HL-60 (cell line): ENCODE measurements at regions not wholly inside any gene's neighbourhood (a gene's known extent, or its start where the extent isn't known, plus 50 kb on each side); places are given as distances from the start of the nearest gene placed in this dataset.

Experiments used
- DNase-seq, 2 experiments: peaks; one replicate each; pipeline ENCODE4 v3.0.0-alpha.2; 2010 to 2020; ENCODE audit warnings: low read depth in 1 of 2, low spot score in 1 of 2
- H3K27ac ChIP-seq: fragments of 250-450 bp; sonication (Bioruptor Pico); replicated peaks from 2 replicates; pipeline ENCODE4 v1.5.1; 2020; ENCODE audit warnings: mild to moderate bottlenecking, moderate library complexity
- H3K27me3 ChIP-seq: fragments of 250-450 bp; sonication (Bioruptor Pico); 2 replicates; pipeline ENCODE4 v1.5.1; 2021; ENCODE audit warnings: mild to moderate bottlenecking, moderate library complexity; ENCODE audit not compliant: insufficient read depth, poor library complexity, severe bottlenecking
- H3K4me3 ChIP-seq: replicated peaks from 2 replicates; pipeline ENCODE4 v1.5.1; 2011; ENCODE audit warnings: mild to moderate bottlenecking, control low read depth, low read length; ENCODE audit not compliant: insufficient read depth
- CTCF ChIP-seq: IDR thresholded peaks from one replicate; pipeline ENCODE4 v1.5.1; 2011; ENCODE audit warnings: low read length, control low read depth, inconsistent platforms; ENCODE audit not compliant: insufficient read depth
- GABPA ChIP-seq: IDR thresholded peaks from 2 replicates; pipeline ENCODE4 v1.6.1; 2012; ENCODE audit warnings: low read depth
- POLR2AphosphoS5 ChIP-seq: IDR thresholded peaks from 2 replicates; pipeline ENCODE4 v1.6.1; 2012; ENCODE audit warnings: low read depth
- REST ChIP-seq: IDR thresholded peaks from 2 replicates; pipeline ENCODE4 v1.6.1; 2012; ENCODE audit warnings: low read depth; ENCODE audit not compliant: insufficient replicate concordance
- SPI1 ChIP-seq: IDR thresholded peaks from 2 replicates; pipeline ENCODE4 v1.6.1; 2012; ENCODE audit warnings: low read depth, mild to moderate bottlenecking, borderline replicate concordance

- no peak overlapping the region for H3K27ac ChIP-seq
Observed at GRCh38 chr6:71512256-71512655, 223.6 kb downstream of the OGFRL1 start.

GRCh38 chr6:71513036-71513435 lies 224.4 kb downstream of the OGFRL1 start:
- H3K27me3 ChIP-seq: no peaks in the 10 kb centered on the region
- TF ChIP-seq CTCF (no peak), POLR2AphosphoS5 (no peak), REST (no peak), SPI1 (no peak), GABPA (no peak)
- no peak for DNase-seq

More at GRCh38 chr6:71512256-71512655, 223.6 kb downstream of the OGFRL1 start:
- Histone ChIP-seq H3K27me3 (no peaks in the 10 kb centered on the region), H3K4me3 (no peak overlapping the region)
- no peak for DNase-seq
- TF ChIP-seq SPI1: no peak

GRCh38 chr6:71523548-71523947 lies 234.9 kb downstream of the OGFRL1 start:
- Histone ChIP-seq H3K4me3 (no peak overlapping the region), H3K27ac (no peak overlapping the region), H3K27me3 (peaks cover 2% of the 10 kb centered on the region)
- TF ChIP-seq CTCF (no peak), GABPA (no peak), SPI1 (no peak), POLR2AphosphoS5 (no peak), REST (no peak)
- DNase-seq: no peak

More at GRCh38 chr6:71513036-71513435, 224.4 kb downstream of the OGFRL1 start:
- no peak overlapping the region for H3K4me3 ChIP-seq
- H3K27ac ChIP-seq: no peak overlapping the region

- Histone ChIP-seq H3K27me3 (peaks cover 2% of the 10 kb centered on the region), H3K27ac (no peak overlapping the region), H3K4me3 (no peak overlapping the region)
- TF ChIP-seq REST (no peak), POLR2AphosphoS5 (no peak), CTCF (no peak), SPI1 (no peak), GABPA (no peak)
- DNase-seq: no peak
Observed at GRCh38 chr6:71524201-71524600, 235.6 kb downstream of the OGFRL1 start.
